ENCODE measurements at regions not wholly inside any gene's neighbourhood (a gene's known extent, or its start where the extent isn't known, plus 50 kb on each side); places are given as distances from the start of the nearest gene placed in this dataset.

DNA sequence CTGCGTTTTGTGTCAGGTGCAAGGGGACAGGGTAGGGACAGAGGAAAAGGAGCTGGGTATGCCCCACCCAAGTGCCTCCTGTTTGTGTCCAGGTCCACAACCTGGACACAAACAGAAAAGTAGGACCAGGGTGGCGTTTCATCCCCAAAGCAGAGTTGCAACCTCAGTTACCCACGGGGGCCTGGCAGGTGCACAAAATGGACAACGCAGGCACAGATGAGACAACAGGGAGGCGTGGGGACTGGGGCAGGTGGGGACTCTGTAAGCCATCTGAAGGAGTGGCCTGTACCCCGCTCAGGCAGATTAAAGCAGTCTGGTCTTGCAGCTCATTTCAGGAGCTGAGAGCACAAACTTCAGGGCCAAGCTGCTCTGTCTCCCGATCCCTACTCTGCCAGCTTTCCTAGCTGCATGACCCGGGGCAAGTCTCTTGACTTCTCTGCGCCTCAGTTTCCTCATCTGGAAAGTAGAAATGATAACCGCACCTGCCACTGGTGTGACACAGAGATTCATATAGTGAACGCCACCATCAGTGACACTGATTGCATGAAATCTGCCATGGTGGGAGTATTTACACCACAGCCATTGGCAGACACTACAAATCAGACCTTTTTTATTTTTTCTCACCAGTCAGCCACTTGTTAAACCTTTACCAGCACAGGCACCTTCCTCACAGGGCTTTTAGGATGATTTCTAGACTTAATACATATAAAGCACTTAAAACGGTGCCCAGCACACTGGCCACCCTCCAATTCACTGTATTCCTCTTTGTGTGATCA lies 123.0 kb downstream of the PHETA1 start:
- H3K27me3 ChIP-seq (ENCODE audit: insufficient read depth): no peaks in the 10 kb centered on the region
- H3F3A ChIP-seq (replicated peaks; ENCODE audit: low read depth): no peaks in the 10 kb centered on the region
- H3K4me2 ChIP-seq: no peak overlapping the region
- Mint-ChIP-seq H3K4me1 (peaks cover 8% of the 10 kb centered on the region; the same call in 2 of the 3 replicates), H3K9me3 (peaks cover 14% of the 10 kb centered on the region), H3K27me3 (ENCODE audit: insufficient read depth, low read depth, poor library complexity) (no peaks in the 10 kb centered on the region), H3K36me3 (ENCODE audit: low read depth) (peaks cover 5% of the 10 kb centered on the region; the same call in 1 of the 3 replicates), H3K27ac (no peak overlapping the region), H3K4me3 (no peak overlapping the region)
- no peaks in the 10 kb centered on the region; the same call in 1 of the 2 replicates for H3K9me2 ChIP-seq (ENCODE audit: insufficient read depth)
- ATAC-seq (no peak), DNase-seq (ENCODE audit: low spot score) (no peak)
- H3K79me2 ChIP-seq (replicated peaks; ENCODE audit: insufficient read depth): no peaks in the 10 kb centered on the region
- H2AFZ ChIP-seq: no peak overlapping the region
- H3K27ac ChIP-seq (ENCODE audit: low read depth): no peak overlapping the region
- H3K4me1 ChIP-seq (ENCODE audit: insufficient read depth): no peaks in the 10 kb centered on the region
- no peak for TF ChIP-seq NANOG (IDR thresholded peaks at IDR 0.05; ENCODE audit: borderline replicate concordance)
- TF ChIP-seq, protein P1, sequence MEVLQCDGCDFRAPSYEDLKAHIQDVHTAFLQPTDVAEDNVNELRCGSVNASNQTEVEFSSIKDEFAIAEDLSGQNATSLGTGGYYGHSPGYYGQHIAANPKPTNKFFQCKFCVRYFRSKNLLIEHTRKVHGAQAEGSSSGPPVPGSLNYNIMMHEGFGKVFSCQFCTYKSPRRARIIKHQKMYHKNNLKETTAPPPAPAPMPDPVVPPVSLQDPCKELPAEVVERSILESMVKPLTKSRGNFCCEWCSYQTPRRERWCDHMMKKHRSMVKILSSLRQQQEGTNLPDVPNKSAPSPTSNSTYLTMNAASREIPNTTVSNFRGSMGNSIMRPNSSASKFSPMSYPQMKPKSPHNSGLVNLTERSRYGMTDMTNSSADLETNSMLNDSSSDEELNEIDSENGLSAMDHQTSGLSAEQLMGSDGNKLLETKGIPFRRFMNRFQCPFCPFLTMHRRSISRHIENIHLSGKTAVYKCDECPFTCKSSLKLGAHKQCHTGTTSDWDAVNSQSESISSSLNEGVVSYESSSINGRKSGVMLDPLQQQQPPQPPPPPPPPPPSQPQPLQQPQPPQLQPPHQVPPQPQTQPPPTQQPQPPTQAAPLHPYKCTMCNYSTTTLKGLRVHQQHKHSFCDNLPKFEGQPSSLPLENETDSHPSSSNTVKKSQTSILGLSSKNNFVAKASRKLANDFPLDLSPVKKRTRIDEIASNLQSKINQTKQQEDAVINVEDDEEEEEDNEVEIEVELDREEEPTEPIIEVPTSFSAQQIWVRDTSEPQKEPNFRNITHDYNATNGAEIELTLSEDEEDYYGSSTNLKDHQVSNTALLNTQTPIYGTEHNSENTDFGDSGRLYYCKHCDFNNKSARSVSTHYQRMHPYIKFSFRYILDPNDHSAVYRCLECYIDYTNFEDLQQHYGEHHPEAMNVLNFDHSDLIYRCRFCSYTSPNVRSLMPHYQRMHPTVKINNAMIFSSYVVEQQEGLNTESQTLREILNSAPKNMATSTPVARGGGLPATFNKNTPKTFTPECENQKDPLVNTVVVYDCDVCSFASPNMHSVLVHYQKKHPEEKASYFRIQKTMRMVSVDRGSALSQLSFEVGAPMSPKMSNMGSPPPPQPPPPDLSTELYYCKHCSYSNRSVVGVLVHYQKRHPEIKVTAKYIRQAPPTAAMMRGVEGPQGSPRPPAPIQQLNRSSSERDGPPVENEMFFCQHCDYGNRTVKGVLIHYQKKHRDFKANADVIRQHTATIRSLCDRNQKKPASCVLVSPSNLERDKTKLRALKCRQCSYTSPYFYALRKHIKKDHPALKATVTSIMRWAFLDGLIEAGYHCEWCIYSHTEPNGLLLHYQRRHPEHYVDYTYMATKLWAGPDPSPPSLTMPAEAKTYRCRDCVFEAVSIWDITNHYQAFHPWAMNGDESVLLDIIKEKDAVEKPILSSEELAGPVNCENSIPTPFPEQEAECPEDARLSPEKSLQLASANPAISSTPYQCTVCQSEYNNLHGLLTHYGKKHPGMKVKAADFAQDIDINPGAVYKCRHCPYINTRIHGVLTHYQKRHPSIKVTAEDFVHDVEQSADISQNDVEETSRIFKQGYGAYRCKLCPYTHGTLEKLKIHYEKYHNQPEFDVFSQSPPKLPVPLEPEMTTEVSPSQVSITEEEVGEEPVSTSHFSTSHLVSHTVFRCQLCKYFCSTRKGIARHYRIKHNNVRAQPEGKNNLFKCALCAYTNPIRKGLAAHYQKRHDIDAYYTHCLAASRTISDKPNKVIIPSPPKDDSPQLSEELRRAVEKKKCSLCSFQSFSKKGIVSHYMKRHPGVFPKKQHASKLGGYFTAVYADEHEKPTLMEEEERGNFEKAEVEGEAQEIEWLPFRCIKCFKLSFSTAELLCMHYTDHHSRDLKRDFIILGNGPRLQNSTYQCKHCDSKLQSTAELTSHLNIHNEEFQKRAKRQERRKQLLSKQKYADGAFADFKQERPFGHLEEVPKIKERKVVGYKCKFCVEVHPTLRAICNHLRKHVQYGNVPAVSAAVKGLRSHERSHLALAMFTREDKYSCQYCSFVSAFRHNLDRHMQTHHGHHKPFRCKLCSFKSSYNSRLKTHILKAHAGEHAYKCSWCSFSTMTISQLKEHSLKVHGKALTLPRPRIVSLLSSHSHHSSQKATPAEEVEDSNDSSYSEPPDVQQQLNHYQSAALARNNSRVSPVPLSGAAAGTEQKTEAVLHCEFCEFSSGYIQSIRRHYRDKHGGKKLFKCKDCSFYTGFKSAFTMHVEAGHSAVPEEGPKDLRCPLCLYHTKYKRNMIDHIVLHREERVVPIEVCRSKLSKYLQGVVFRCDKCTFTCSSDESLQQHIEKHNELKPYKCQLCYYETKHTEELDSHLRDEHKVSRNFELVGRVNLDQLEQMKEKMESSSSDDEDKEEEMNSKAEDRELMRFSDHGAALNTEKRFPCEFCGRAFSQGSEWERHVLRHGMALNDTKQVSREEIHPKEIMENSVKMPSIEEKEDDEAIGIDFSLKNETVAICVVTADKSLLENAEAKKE (CRISPR knock-in tag; IDR thresholded peaks at IDR 0.05): no peak
- no peak for TF ChIP-seq ETS1 (IDR thresholded peaks at IDR 0.05)
- TF ChIP-seq EZH2 (IDR thresholded peaks at IDR 0.05; ENCODE audit: low read depth, unreplicated experiment): no peak
- TF ChIP-seq EZH2phosphoT487 (IDR thresholded peaks at IDR 0.05; ENCODE audit: unreplicated experiment): no peak
- TF ChIP-seq ZNF331 (CRISPR knock-in tag; IDR thresholded peaks at IDR 0.05; ENCODE audit: low read depth): no peak
- 0 out of 2 replicates have a peak, but pooled peaks cover 2% of the 10 kb centered on the region for H4K20me1 ChIP-seq (replicated peaks; ENCODE audit: insufficient read depth)
- H3K36me3 ChIP-seq (ENCODE audit: insufficient read depth): no peaks in the 10 kb centered on the region
- no peak overlapping the region for H3K4me3 ChIP-seq
